Prostate gland (tissue), 2 donors: ENCODE measurements at regions not wholly inside any gene's neighbourhood (a gene's known extent, or its start where the extent isn't known, plus 50 kb on each side); places are given as distances from the start of the nearest gene placed in this dataset.

Experiments
- DNase-seq: peaks from one replicate; pipeline ENCODE4 v3.0.0-alpha.2; 2019; ENCODE audit warnings: low spot score
- H3K27ac ChIP-seq, 2 donors: fragments of 200-600 bp; sonication (generic); 2 replicates each; pipeline ENCODE4 v1.5.1; 2017 to 2019
- H3K27me3 ChIP-seq: fragments of 200-600 bp; sonication (generic); replicated peaks from 2 replicates; pipeline ENCODE4 v1.5.1; 2019; ENCODE audit not compliant: insufficient read depth
- H3K36me3 ChIP-seq, 2 donors: fragments of 200-600 bp; sonication (generic); 1 replicate in 1 of 2; 2 replicates in 1 of 2; pipeline versions ENCODE4 v1.5.1 to v1.8.1; 2017 to 2019
- H3K4me1 ChIP-seq: fragments of 200-600 bp; sonication (generic); replicated peaks from 2 replicates; pipeline ENCODE4 v1.5.1; 2019
- H3K4me3 ChIP-seq, 2 donors: fragments of 200-600 bp; sonication (generic); 2 replicates each; pipeline ENCODE4 v1.5.1; 2017 to 2019
- H3K9me3 ChIP-seq: fragments of 200-600 bp; sonication (generic); 2 replicates; pipeline ENCODE4 v1.5.1; 2017
- POLR2A ChIP-seq: fragments of 450-650 bp; IDR thresholded peaks from one replicate; pipeline ENCODE4 v1.6.1; 2016; ENCODE audit warnings: antibody characterized with exemption, mild to moderate bottlenecking
- POLR2AphosphoS5 ChIP-seq: sonication (generic); formaldehyde crosslinking; IDR thresholded peaks from one replicate; pipeline ENCODE4 v1.6.1; 2017; ENCODE audit warnings: antibody characterized with exemption
- WGBS: methylation state at CpG from one replicate; pipeline ENCODE4 v1.1.5; 2018; 5-methylcytosine and 5-hydroxymethylcytosine counted together
- intact Hi-C: fragments of 100-400 bp; cut with DNase I; formaldehyde crosslinking; loops from one replicate; pipeline ENCODE4 v1.14.2; 2022
- TF ChIP-seq, protein P1 (sequence below), 4 experiments: fragments of 200-600 bp in 2 of 4; fragments of 450-650 bp in 2 of 4; sonication (generic) in 2 of 4; IDR thresholded peaks; 1 replicate in 3 of 4; 2 replicates in 1 of 4; pipeline ENCODE4 v1.5.1; 2016 to 2019; ENCODE audit warnings: antibody characterized with exemption in 4 of 4, mild to moderate bottlenecking in 2 of 4, moderate library complexity in 2 of 4

DNA sequence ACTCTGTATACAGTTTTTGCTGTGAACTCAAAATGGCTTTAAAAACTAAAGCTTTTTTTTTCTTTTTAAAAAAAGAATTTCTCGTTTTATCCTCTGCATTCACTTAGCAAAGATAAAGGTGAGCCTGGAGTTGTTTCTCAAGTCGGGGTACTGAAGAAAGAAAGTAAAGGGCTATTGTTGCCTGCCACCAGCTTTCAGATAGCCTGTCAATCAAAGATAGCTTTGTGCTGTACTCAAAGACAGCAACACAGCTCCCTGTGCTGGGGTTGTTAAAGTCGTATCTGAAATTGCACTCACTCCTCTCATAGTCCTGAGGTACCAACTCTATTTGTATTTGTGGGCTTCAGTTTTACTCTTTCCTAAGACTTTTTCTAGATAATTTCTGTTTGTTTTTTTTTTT is 710.1 kb upstream of the ID4 start:
- no peak for DNase-seq
- Histone ChIP-seq H3K27ac (no peak overlapping the region), H3K4me3 (no peak overlapping the region), H3K36me3 (no peaks in the 10 kb centered on the region), H3K4me1 (no peaks in the 10 kb centered on the region), H3K27me3 (no peaks in the 10 kb centered on the region), H3K9me3 (no peaks in the 10 kb centered on the region)
- WGBS, result 45% methylated on average over 3 of the region's 3 CpGs
- no peak for TF ChIP-seq POLR2A
- TF ChIP-seq, protein P1, sequence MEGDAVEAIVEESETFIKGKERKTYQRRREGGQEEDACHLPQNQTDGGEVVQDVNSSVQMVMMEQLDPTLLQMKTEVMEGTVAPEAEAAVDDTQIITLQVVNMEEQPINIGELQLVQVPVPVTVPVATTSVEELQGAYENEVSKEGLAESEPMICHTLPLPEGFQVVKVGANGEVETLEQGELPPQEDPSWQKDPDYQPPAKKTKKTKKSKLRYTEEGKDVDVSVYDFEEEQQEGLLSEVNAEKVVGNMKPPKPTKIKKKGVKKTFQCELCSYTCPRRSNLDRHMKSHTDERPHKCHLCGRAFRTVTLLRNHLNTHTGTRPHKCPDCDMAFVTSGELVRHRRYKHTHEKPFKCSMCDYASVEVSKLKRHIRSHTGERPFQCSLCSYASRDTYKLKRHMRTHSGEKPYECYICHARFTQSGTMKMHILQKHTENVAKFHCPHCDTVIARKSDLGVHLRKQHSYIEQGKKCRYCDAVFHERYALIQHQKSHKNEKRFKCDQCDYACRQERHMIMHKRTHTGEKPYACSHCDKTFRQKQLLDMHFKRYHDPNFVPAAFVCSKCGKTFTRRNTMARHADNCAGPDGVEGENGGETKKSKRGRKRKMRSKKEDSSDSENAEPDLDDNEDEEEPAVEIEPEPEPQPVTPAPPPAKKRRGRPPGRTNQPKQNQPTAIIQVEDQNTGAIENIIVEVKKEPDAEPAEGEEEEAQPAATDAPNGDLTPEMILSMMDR (IDR thresholded peaks at IDR 0.05), result no peak
- no peak for TF ChIP-seq POLR2AphosphoS5
- intact Hi-C loops, result no loop called here

DNA sequence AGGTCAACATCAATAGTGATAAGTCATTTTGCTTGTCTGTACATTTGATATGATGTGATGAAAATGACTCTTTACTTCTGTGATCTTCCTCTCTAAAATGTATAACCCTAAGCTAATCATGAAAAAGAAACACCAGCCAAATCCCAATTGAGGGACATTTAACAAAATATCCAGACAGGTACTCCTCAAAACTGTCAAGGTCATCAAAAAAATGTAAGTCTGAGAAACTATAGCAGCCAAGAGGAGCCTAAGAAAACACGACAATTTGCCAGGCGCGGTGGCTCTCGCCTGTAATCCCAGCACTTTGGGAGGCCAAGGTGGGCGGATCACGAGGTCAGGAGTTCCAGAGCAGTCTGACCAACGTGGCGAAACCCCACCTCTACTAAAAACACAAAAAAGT is 708.5 kb upstream of the ID4 start:
- Histone ChIP-seq H3K36me3 (no peaks in the 10 kb centered on the region), H3K9me3 (no peaks in the 10 kb centered on the region), H3K4me1 (no peaks in the 10 kb centered on the region), H3K27me3 (no peaks in the 10 kb centered on the region), H3K27ac (no peak overlapping the region), H3K4me3 (no peak overlapping the region)
- no peak for DNase-seq
- intact Hi-C loops, result no loop called here
- 92% methylated on average over 8 of the region's 8 CpGs for WGBS
- TF ChIP-seq POLR2AphosphoS5 (no peak), POLR2A (no peak)
- TF ChIP-seq, protein P1 (IDR thresholded peaks at IDR 0.05), result no peak

- Histone ChIP-seq H3K27ac (no peak overlapping the region), H3K9me3 (no peaks in the 10 kb centered on the region), H3K4me3 (no peak overlapping the region), H3K36me3 (no peaks in the 10 kb centered on the region), H3K4me1 (no peaks in the 10 kb centered on the region), H3K27me3 (no peaks in the 10 kb centered on the region)
- WGBS, result 72% methylated on average over 2 of the region's 2 CpGs
- DNase-seq, result no peak
- intact Hi-C loops, result no loop called here
- no peak for TF ChIP-seq POLR2A
- TF ChIP-seq, protein P1 (IDR thresholded peaks at IDR 0.05), result no peak
- TF ChIP-seq POLR2AphosphoS5, result no peak
These were observed 701.5 kb upstream of the ID4 start for GRCh38 chr6:19135706-19136105.

DNA sequence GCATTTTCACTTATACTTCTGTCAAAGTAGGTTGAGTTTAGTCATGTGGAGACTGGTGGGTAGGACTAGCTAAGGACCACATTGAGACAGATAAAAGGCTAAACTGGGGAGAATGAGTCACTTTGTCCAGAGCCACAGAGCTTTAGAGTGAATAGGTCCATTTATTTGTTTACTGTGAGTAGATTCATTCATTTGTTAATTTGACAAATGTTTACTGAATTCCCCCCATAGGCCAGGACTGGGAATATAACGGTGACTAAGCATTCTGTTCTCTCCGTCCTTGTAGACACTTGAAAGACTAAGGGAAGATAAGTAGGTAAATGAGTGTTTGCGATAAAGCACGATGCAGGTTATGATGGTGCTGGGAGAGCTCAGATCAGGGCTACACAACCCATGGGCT is 699.7 kb upstream of the ID4 start:
- H3K27me3 ChIP-seq, result no peaks in the 10 kb centered on the region
- no peak overlapping the region for H3K4me3 ChIP-seq
- no peak for DNase-seq
- no peaks in the 10 kb centered on the region for H3K9me3 ChIP-seq
- H3K27ac ChIP-seq, result no peak overlapping the region
- H3K4me1 ChIP-seq, result no peaks in the 10 kb centered on the region
- intact Hi-C loops, result no loop called here
- H3K36me3 ChIP-seq, result no peaks in the 10 kb centered on the region
- TF ChIP-seq, protein P1 (IDR thresholded peaks at IDR 0.05), result no peak
- TF ChIP-seq POLR2A (no peak), POLR2AphosphoS5 (no peak)
- 89% methylated on average over 4 of the region's 4 CpGs for WGBS

DNA sequence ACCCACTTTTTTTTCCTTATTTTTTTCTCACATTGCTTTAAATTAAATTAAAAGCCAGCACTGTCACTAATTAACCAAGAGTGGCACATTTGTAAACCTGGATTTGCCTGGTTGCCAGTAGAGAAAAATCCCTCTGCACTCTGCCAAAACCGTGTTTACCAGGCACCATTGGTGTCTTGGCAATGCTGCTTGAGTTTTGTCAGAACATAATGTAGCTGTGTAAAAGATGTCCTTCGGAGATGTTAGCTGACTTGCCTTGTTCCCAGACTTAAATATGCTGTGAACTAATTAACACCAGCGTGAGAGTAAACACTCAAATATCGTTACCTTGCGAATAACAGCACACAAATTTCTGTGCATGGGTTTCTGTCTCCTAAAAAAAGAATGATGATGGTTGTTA is 694.9 kb upstream of the ID4 start:
- no peaks in the 10 kb centered on the region for H3K9me3 ChIP-seq
- H3K4me1 ChIP-seq, result no peaks in the 10 kb centered on the region
- intact Hi-C loops, result no loop called here
- WGBS, result 29% methylated on average over 5 of the region's 5 CpGs
- peak; percentile 23 for DNase-seq
- no peaks in the 10 kb centered on the region for H3K36me3 ChIP-seq
- no peak overlapping the region for H3K4me3 ChIP-seq
- TF ChIP-seq, protein P1 (IDR thresholded peaks at IDR 0.05), result no peak
- peak; percentile 25 for TF ChIP-seq POLR2AphosphoS5
- H3K27ac ChIP-seq, result no peak overlapping the region
- H3K27me3 ChIP-seq, result no peaks in the 10 kb centered on the region
